HFFc6 (cell line): ENCODE measurements at regions not wholly inside any gene's neighbourhood (a gene's known extent, or its start where the extent isn't known, plus 50 kb on each side); places are given as distances from the start of the nearest gene placed in this dataset.

Experiments used
- DNase-seq: peaks from one replicate; pipeline ENCODE4 v3.0.0-alpha.2; 2018
- H3K27ac Mint-ChIP-seq: 2 replicates; pipeline ENCODE4 v1.8.0; 2020; ENCODE audit warnings: mild to moderate bottlenecking, mixed read lengths
- H3K27me3 Mint-ChIP-seq: 2 replicates; pipeline ENCODE4 v1.8.0; 2021; ENCODE audit warnings: mild to moderate bottlenecking, moderate library complexity, mixed read lengths; ENCODE audit not compliant: insufficient read depth
- H3K36me3 Mint-ChIP-seq: 2 replicates; pipeline ENCODE4 v1.8.0; 2021; ENCODE audit warnings: low read depth, mixed read lengths
- H3K4me1 Mint-ChIP-seq: 2 replicates; pipeline ENCODE4 v1.8.0; 2020; ENCODE audit warnings: low read depth, mixed read lengths
- H3K4me3 Mint-ChIP-seq: 2 replicates; pipeline ENCODE4 v1.8.0; 2020; ENCODE audit warnings: mild to moderate bottlenecking, moderate library complexity, mixed read lengths
- H3K9me3 Mint-ChIP-seq: 2 replicates; pipeline ENCODE4 v1.8.0; 2020; ENCODE audit warnings: mild to moderate bottlenecking, mixed read lengths
- TF ChIP-seq, protein P1 (sequence below): fragments of 200-600 bp; sonication (generic); IDR thresholded peaks from 2 replicates; pipeline ENCODE4 v1.5.0; 2021; ENCODE audit warnings: antibody characterized with exemption, mild to moderate bottlenecking

- no peaks in the 10 kb centered on the region; the same call in 1 of the 2 replicates for H3K27me3 Mint-ChIP-seq
- no peak overlapping the region for H3K27ac Mint-ChIP-seq
- no peak for DNase-seq
- peaks cover 3% of the 10 kb centered on the region; the same call in 1 of the 2 replicates for H3K9me3 Mint-ChIP-seq
- H3K36me3 Mint-ChIP-seq = no peaks in the 10 kb centered on the region
- no peak overlapping the region for H3K4me3 Mint-ChIP-seq
- TF ChIP-seq, protein P1, sequence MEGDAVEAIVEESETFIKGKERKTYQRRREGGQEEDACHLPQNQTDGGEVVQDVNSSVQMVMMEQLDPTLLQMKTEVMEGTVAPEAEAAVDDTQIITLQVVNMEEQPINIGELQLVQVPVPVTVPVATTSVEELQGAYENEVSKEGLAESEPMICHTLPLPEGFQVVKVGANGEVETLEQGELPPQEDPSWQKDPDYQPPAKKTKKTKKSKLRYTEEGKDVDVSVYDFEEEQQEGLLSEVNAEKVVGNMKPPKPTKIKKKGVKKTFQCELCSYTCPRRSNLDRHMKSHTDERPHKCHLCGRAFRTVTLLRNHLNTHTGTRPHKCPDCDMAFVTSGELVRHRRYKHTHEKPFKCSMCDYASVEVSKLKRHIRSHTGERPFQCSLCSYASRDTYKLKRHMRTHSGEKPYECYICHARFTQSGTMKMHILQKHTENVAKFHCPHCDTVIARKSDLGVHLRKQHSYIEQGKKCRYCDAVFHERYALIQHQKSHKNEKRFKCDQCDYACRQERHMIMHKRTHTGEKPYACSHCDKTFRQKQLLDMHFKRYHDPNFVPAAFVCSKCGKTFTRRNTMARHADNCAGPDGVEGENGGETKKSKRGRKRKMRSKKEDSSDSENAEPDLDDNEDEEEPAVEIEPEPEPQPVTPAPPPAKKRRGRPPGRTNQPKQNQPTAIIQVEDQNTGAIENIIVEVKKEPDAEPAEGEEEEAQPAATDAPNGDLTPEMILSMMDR = no peak
- H3K4me1 Mint-ChIP-seq = no peaks in the 10 kb centered on the region
These were observed 291.2 kb upstream of the TBC1D5 start for GRCh38 chr3:18033581-18034108.

GRCh38 chr3:18030371-18030870, 288.0 kb upstream of the TBC1D5 start:
- Mint-ChIP-seq H3K36me3 (no peaks in the 10 kb centered on the region), H3K4me1 (no peaks in the 10 kb centered on the region), H3K27me3 (peaks cover 3% of the 10 kb centered on the region; the same call in 1 of the 2 replicates), H3K4me3 (no peak overlapping the region), H3K27ac (no peak overlapping the region), H3K9me3 (peaks cover 3% of the 10 kb centered on the region; the same call in 1 of the 2 replicates)
- no peak for DNase-seq
- TF ChIP-seq, protein P1 = no peak

GRCh38 chr3:18027161-18027939, 284.9 kb upstream of the TBC1D5 start:
- no peaks in the 10 kb centered on the region for H3K36me3 Mint-ChIP-seq
- no peak for DNase-seq
- no peak overlapping the region for H3K27ac Mint-ChIP-seq
- peaks cover 3% of the 10 kb centered on the region; the same call in 1 of the 2 replicates for H3K27me3 Mint-ChIP-seq
- H3K9me3 Mint-ChIP-seq = peaks cover 3% of the 10 kb centered on the region; the same call in 1 of the 2 replicates
- TF ChIP-seq, protein P1 = no peak
- no peak overlapping the region for H3K4me3 Mint-ChIP-seq
- no peaks in the 10 kb centered on the region; the same call in 1 of the 2 replicates for H3K4me1 Mint-ChIP-seq

- Mint-ChIP-seq H3K4me1 (no peaks in the 10 kb centered on the region; the same call in 1 of the 2 replicates), H3K27me3 (peaks cover 4% of the 10 kb centered on the region), H3K36me3 (no peaks in the 10 kb centered on the region), H3K27ac (no peak overlapping the region), H3K4me3 (no peak overlapping the region), H3K9me3 (no peaks in the 10 kb centered on the region)
- DNase-seq = no peak
- TF ChIP-seq, protein P1 = no peak
These were observed 282.3 kb upstream of the TBC1D5 start for GRCh38 chr3:18024715-18025114.

GRCh38 chr3:18019161-18019495, 276.7 kb upstream of the TBC1D5 start:
- H3K27me3 Mint-ChIP-seq = peaks cover 16% of the 10 kb centered on the region
- TF ChIP-seq, protein P1 = no peak
- H3K27ac Mint-ChIP-seq = no peak overlapping the region
- no peaks in the 10 kb centered on the region; the same call in 1 of the 2 replicates for H3K4me1 Mint-ChIP-seq
- no peak for DNase-seq
- no peaks in the 10 kb centered on the region for H3K9me3 Mint-ChIP-seq
- H3K36me3 Mint-ChIP-seq = no peaks in the 10 kb centered on the region
- no peak overlapping the region for H3K4me3 Mint-ChIP-seq
